Caco-2 (cell line): ENCODE measurements at regions not wholly inside any gene's neighbourhood (a gene's known extent, or its start where the extent isn't known, plus 50 kb on each side); places are given as distances from the start of the nearest gene placed in this dataset.

Experiments
- BruUV-seq: library from RNA; stranded (reverse); fragments of 400-500 nt; replicated peaks from 2 replicates; lab custom pipeline; 2021; lab: Mats Ljungman, UMichigan
- CTCF ChIA-PET: fragments of 300-600 bp; sonication (Branson Sonifier 250); formaldehyde crosslinking; loops from one replicate; lab custom pipeline; 2022; ENCODE audit warnings: antibody characterized with exemption; lab: Charles Lee
- POLR2A ChIA-PET: fragments of 300-600 bp; sonication (Branson Sonifier 250); formaldehyde crosslinking; loops from one replicate; lab custom pipeline; 2022; ENCODE audit warnings: antibody characterized with exemption; lab: Charles Lee
- DNase-seq, 2 experiments: peaks; one replicate each; pipeline versions ENCODE4 v3.0.0 to v3.0.0-alpha.2; 2020 to 2022
- H3K27me3 ChIP-seq: replicated peaks from 2 replicates; pipeline ENCODE4 v1.6.0; 2011; ENCODE audit warnings: low read length; ENCODE audit not compliant: control insufficient read depth, insufficient read depth
- H3K36me3 ChIP-seq: 2 replicates; pipeline ENCODE4 v1.5.1; 2011; ENCODE audit warnings: low read length; ENCODE audit not compliant: control insufficient read depth, insufficient read depth
- H3K4me1 ChIP-seq: fragments of 250-450 bp; sonication (Bioruptor Pico); 2 replicates; pipeline ENCODE4 v1.5.1; 2020; ENCODE audit warnings: mild to moderate bottlenecking
- H3K4me3 ChIP-seq: 2 replicates; pipeline ENCODE4 v1.5.1; 2011; ENCODE audit warnings: low read depth, mild to moderate bottlenecking, control low read depth, low read length
- H3K9me3 ChIP-seq: fragments of 250-450 bp; sonication (Bioruptor Pico); 2 replicates; pipeline ENCODE4 v1.5.1; 2020; ENCODE audit warnings: mild to moderate bottlenecking, moderate library complexity
- H3K27ac Mint-ChIP-seq: one replicate; pipeline ENCODE4 v1.8.0; 2022; ENCODE audit warnings: mixed read lengths; ENCODE audit not compliant: unreplicated experiment
- H3K27me3 Mint-ChIP-seq: one replicate; pipeline ENCODE4 v1.8.0; 2022; ENCODE audit warnings: mixed read lengths; ENCODE audit not compliant: insufficient read depth, unreplicated experiment
- H3K36me3 Mint-ChIP-seq: one replicate; pipeline ENCODE4 v1.8.0; 2022; ENCODE audit warnings: mild to moderate bottlenecking, mixed read lengths; ENCODE audit not compliant: insufficient read depth, unreplicated experiment
- H3K4me1 Mint-ChIP-seq: one replicate; pipeline ENCODE4 v1.8.0; 2022; ENCODE audit warnings: low read depth, mixed read lengths; ENCODE audit not compliant: unreplicated experiment
- H3K4me3 Mint-ChIP-seq: one replicate; pipeline ENCODE4 v1.8.0; 2022; ENCODE audit warnings: mild to moderate bottlenecking, moderate library complexity, mixed read lengths; ENCODE audit not compliant: unreplicated experiment
- H3K9me3 Mint-ChIP-seq: one replicate; pipeline ENCODE4 v1.8.0; 2022; ENCODE audit warnings: mixed read lengths; ENCODE audit not compliant: unreplicated experiment
- intact Hi-C: fragments of 100-400 bp; cut with micrococcal nuclease; formaldehyde crosslinking; loops from one replicate; pipeline ENCODE4 v1.10.0; 2022; ENCODE audit not compliant: unreplicated experiment
- TF ChIP-seq, protein P1 (sequence below), 2 experiments: fragments of 200-600 bp in 1 of 2; IDR thresholded peaks; 1 replicate in 1 of 2; 2 replicates in 1 of 2; pipeline versions ENCODE4 v1.5.1 to v1.8.0; 2011 to 2022; ENCODE audit warnings: antibody characterized with exemption in 1 of 2, control low read depth in 1 of 2, inconsistent platforms in 1 of 2, low read depth in 1 of 2, low read length in 1 of 2, mild to moderate bottlenecking in 1 of 2, moderate library complexity in 1 of 2; ENCODE audit not compliant: insufficient read depth in 1 of 2, severe bottlenecking in 1 of 2, unreplicated experiment in 1 of 2

DNA sequence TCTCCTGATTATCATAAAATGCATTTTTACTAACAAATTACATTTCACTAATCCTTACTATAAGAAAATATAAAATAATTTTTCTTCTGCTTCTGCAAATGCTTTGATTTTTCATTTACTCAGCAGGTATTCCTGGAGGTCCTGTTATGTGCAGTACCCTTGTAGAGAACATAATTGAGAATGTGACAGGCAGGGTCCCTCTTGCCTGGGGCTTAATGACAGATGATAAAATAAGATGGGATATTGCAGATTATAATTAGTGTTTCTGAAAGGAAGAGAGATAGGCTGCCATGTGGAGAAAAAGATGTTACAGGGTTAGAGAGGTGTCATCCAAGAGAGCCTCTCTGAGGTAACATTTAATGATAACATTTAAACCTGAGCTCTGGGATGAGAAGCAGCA is 128.9 kb downstream of the MAD2L1 start:
- Histone ChIP-seq H3K4me3 (no peak overlapping the region), H3K27me3 (no peaks in the 10 kb centered on the region), H3K4me1 (no peaks in the 10 kb centered on the region), H3K36me3 (no peaks in the 10 kb centered on the region), H3K9me3 (no peaks in the 10 kb centered on the region)
- DNase-seq, result no peak
- Mint-ChIP-seq H3K4me1 (no peaks in the 10 kb centered on the region), H3K27me3 (peaks cover 15% of the 10 kb centered on the region), H3K9me3 (no peaks in the 10 kb centered on the region), H3K36me3 (no peaks in the 10 kb centered on the region), H3K4me3 (no peak overlapping the region), H3K27ac (no peak overlapping the region)
- CTCF ChIA-PET, result no interaction called here
- intact Hi-C loops, result no loop called here
- POLR2A ChIA-PET, result no interaction called here
- no TSS peak for BruUV-seq
- TF ChIP-seq, protein P1, sequence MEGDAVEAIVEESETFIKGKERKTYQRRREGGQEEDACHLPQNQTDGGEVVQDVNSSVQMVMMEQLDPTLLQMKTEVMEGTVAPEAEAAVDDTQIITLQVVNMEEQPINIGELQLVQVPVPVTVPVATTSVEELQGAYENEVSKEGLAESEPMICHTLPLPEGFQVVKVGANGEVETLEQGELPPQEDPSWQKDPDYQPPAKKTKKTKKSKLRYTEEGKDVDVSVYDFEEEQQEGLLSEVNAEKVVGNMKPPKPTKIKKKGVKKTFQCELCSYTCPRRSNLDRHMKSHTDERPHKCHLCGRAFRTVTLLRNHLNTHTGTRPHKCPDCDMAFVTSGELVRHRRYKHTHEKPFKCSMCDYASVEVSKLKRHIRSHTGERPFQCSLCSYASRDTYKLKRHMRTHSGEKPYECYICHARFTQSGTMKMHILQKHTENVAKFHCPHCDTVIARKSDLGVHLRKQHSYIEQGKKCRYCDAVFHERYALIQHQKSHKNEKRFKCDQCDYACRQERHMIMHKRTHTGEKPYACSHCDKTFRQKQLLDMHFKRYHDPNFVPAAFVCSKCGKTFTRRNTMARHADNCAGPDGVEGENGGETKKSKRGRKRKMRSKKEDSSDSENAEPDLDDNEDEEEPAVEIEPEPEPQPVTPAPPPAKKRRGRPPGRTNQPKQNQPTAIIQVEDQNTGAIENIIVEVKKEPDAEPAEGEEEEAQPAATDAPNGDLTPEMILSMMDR (IDR thresholded peaks at IDR 0.05; ENCODE audit: insufficient read depth in 1 of 2, low read depth in 1 of 2, low read length in 1 of 2, severe bottlenecking in 1 of 2, unreplicated experiment in 1 of 2), result no peak

DNA sequence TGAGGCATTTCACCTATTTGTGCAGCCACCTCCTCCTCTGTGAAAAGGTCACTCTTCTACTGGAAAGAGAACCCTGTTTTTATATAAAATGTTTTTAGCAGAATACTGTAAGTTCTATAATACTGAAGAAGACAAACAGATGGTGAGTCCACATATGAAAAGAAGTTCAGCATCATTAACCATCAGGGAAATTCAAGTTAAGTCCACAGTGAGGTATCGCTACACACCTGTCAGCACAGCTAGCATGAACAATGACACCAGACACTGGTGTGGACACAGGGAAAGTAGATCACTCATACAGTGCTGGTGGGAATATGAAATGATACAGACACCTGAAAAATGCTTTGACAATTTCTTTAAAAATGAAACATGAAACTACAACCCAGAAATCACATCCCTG is 133.0 kb downstream of the MAD2L1 start:
- no peak overlapping the region for H3K27ac Mint-ChIP-seq
- H3K4me3 Mint-ChIP-seq, result no peak overlapping the region
- no peak for DNase-seq
- Histone ChIP-seq H3K4me3 (no peak overlapping the region), H3K36me3 (no peaks in the 10 kb centered on the region), H3K9me3 (no peaks in the 10 kb centered on the region), H3K27me3 (no peaks in the 10 kb centered on the region), H3K4me1 (no peaks in the 10 kb centered on the region)
- TF ChIP-seq, protein P1 (IDR thresholded peaks at IDR 0.05; ENCODE audit: insufficient read depth in 1 of 2, low read depth in 1 of 2, low read length in 1 of 2, severe bottlenecking in 1 of 2, unreplicated experiment in 1 of 2), result no peak
- BruUV-seq, result no TSS peak
- H3K9me3 Mint-ChIP-seq, result no peaks in the 10 kb centered on the region
- ChIA-PET CTCF (no interaction called here), POLR2A (no interaction called here)
- intact Hi-C loops, result no loop called here
- H3K36me3 Mint-ChIP-seq, result no peaks in the 10 kb centered on the region
- H3K4me1 Mint-ChIP-seq, result no peaks in the 10 kb centered on the region
- H3K27me3 Mint-ChIP-seq, result peaks cover 13% of the 10 kb centered on the region

DNA sequence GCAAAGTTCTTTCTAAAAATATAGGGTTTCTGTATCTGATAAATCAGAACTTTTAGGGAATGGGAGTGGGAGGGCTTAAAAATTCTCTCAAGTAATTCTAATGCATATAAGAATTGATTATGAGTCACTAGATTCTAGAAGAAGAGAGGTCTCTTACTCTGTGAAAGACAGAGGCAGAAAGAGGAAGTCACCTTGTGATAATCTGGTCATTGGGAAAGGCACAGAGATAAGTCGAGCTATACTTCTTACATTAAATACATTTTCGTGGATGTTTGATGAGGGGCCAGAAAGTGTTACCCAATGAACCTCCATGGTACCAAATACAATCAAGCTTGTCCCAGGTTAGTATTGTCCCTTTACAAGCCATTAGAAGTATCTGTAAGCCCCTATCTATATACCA is 134.4 kb downstream of the MAD2L1 start:
- Histone ChIP-seq H3K4me3 (no peak overlapping the region), H3K36me3 (no peaks in the 10 kb centered on the region), H3K27me3 (no peaks in the 10 kb centered on the region), H3K4me1 (no peaks in the 10 kb centered on the region), H3K9me3 (no peaks in the 10 kb centered on the region)
- no TSS peak for BruUV-seq
- CTCF ChIA-PET, result no interaction called here
- H3K4me3 Mint-ChIP-seq, result no peak overlapping the region
- POLR2A ChIA-PET, result no interaction called here
- intact Hi-C loops, result no loop called here
- DNase-seq, result no peak
- H3K27me3 Mint-ChIP-seq, result peaks cover 9% of the 10 kb centered on the region
- H3K36me3 Mint-ChIP-seq, result no peaks in the 10 kb centered on the region
- H3K4me1 Mint-ChIP-seq, result no peaks in the 10 kb centered on the region
- TF ChIP-seq, protein P1 (IDR thresholded peaks at IDR 0.05; ENCODE audit: insufficient read depth in 1 of 2, low read depth in 1 of 2, low read length in 1 of 2, severe bottlenecking in 1 of 2, unreplicated experiment in 1 of 2), result no peak
- H3K9me3 Mint-ChIP-seq, result no peaks in the 10 kb centered on the region
- no peak overlapping the region for H3K27ac Mint-ChIP-seq
